ENCODE measurements at regions not wholly inside any gene's neighbourhood (a gene's known extent, or its start where the extent isn't known, plus 50 kb on each side); places are given as distances from the start of the nearest gene placed in this dataset.

GRCh38 chr14:82500222-82500621 is 966.6 kb upstream of the SEL1L start:
- no peak for TF ChIP-seq MYC (IDR thresholded peaks at IDR 0.05; ENCODE audit: low read depth, low read length)
- no peak for TF ChIP-seq POLR2AphosphoS5 (IDR thresholded peaks at IDR 0.05; ENCODE audit: insufficient read depth, low read depth, low read length)
- TF ChIP-seq CTCF (IDR thresholded peaks at IDR 0.05; ENCODE audit: extremely low read depth in 1 of 2, insufficient read depth in 1 of 2, low read depth in 1 of 2, low read length in 2 of 2), result no peak
- no peak for TF ChIP-seq GATA2 (IDR thresholded peaks at IDR 0.05; ENCODE audit: insufficient read depth, insufficient read length, low read depth, low read length)
- no peak for TF ChIP-seq JUN (IDR thresholded peaks at IDR 0.05; ENCODE audit: borderline replicate concordance, insufficient read depth, insufficient read length, low read depth)
